SU-DHL-6 (cell line): ENCODE measurements at regions not wholly inside any gene's neighbourhood (a gene's known extent, or its start where the extent isn't known, plus 50 kb on each side); places are given as distances from the start of the nearest gene placed in this dataset.

Experiments
- H2AFZ ChIP-seq: fragments of 200-600 bp; sonication (generic); 2 replicates; pipeline ENCODE4 v1.6.1; 2014; ENCODE audit warnings: low read depth, mild to moderate bottlenecking, moderate library complexity, mixed read lengths, antibody characterized with exemption, low read length; ENCODE audit not compliant: severe bottlenecking
- H3F3A ChIP-seq: fragments of 200-600 bp; shearing (Covaris generic); 2 replicates; pipeline ENCODE4 v1.6.0; 2016; ENCODE audit warnings: antibody characterized with exemption, mild to moderate bottlenecking; ENCODE audit not compliant: insufficient read depth
- H3K27ac ChIP-seq: fragments of 200-600 bp; sonication (generic); 2 replicates; pipeline ENCODE4 v1.5.1; 2016; ENCODE audit warnings: low read depth, mild to moderate bottlenecking, low read length, moderate library complexity, mixed read lengths
- H3K27me3 ChIP-seq: fragments of 200-600 bp; sonication (generic), shearing (Covaris generic); 2 replicates; pipeline ENCODE4 v1.6.0; 2014; ENCODE audit warnings: mild to moderate bottlenecking, low read length
- H3K36me3 ChIP-seq: fragments of 200-600 bp; sonication (generic); 2 replicates; pipeline ENCODE4 v1.6.1; 2014; ENCODE audit warnings: mild to moderate bottlenecking, low read length, mixed read lengths
- H3K4me2 ChIP-seq: fragments of 300-600, 200-600 bp; shearing (Covaris generic), sonication (generic); 2 replicates; pipeline ENCODE4 v1.6.0; 2014; ENCODE audit warnings: low read length, low read depth, mild to moderate bottlenecking; ENCODE audit not compliant: poor library complexity, severe bottlenecking
- H3K4me3 ChIP-seq: fragments of 200-600 bp; sonication (generic); 2 replicates; pipeline ENCODE4 v1.5.1; 2014; ENCODE audit warnings: antibody characterized with exemption, low read length, mild to moderate bottlenecking, mixed read lengths; ENCODE audit not compliant: insufficient read depth, poor library complexity, severe bottlenecking
- H3K79me2 ChIP-seq: fragments of 200-600 bp; sonication (generic); 2 replicates; pipeline ENCODE4 v1.6.1; 2014; ENCODE audit warnings: mild to moderate bottlenecking, low read length, moderate library complexity; ENCODE audit not compliant: insufficient read depth
- H3K9ac ChIP-seq: fragments of 200-600 bp; sonication (generic); 2 replicates; pipeline ENCODE4 v1.7.0; 2014; ENCODE audit warnings: mild to moderate bottlenecking, low read length
- H3K9me2 ChIP-seq: fragments of 200-600 bp; sonication (generic); replicated peaks from 2 replicates; pipeline ENCODE4 v1.6.1; 2014; ENCODE audit warnings: low read length; ENCODE audit not compliant: insufficient read depth
- H3K9me3 ChIP-seq: fragments of 200-600 bp; sonication (generic); 2 replicates; pipeline ENCODE4 v1.6.1; 2014; ENCODE audit warnings: low read length, mixed read lengths; ENCODE audit not compliant: insufficient read depth
- H4K20me1 ChIP-seq: fragments of 200-600 bp; sonication (generic); 2 replicates; pipeline ENCODE4 v1.6.1; 2014; ENCODE audit warnings: low read depth, mild to moderate bottlenecking, antibody characterized with exemption, low read length, moderate library complexity, mixed read lengths
- CTCF ChIP-seq: fragments of 200-600 bp; sonication (generic); IDR thresholded peaks from one replicate; pipeline ENCODE4 v1.5.1; 2017; ENCODE audit warnings: antibody characterized with exemption, mild to moderate bottlenecking, low read length, moderate library complexity; ENCODE audit not compliant: insufficient read depth, poor library complexity, severe bottlenecking
- EZH2phosphoT487 ChIP-seq: fragments of 200-600 bp; sonication (generic), shearing (Covaris generic); conservative IDR thresholded peaks from 2 replicates; pipeline ENCODE4 v1.6.1; 2018; ENCODE audit warnings: mild to moderate bottlenecking, antibody characterized with exemption, low read length, moderate library complexity, mixed read lengths

DNA sequence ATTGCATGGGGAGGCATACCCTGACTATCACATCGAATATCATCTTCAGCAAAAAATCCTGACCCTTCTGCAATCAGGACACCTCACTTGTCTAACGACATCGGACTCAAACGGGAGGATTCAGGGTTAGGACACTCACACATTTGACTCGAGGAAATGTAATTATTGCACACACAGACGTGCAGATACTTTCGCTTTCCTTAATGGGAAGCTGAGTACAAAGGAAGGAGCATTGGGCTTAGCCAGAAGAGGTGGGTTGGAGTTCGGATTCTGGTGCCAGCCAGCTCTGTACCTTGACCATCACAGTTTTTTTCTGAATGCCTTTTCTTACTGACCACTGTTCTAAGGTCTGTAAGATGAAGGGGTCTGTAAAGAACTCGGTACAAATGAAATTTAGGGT is 260.4 kb downstream of the GALC start:
- Histone ChIP-seq H3K9me3 (no peaks in the 10 kb centered on the region), H3K27ac (no peak overlapping the region), H3K27me3 (no peaks in the 10 kb centered on the region), H4K20me1 (no peaks in the 10 kb centered on the region), H3K4me2 (no peak overlapping the region), H3K9ac (no peak overlapping the region), H3K4me3 (no peak overlapping the region), H3F3A (no peaks in the 10 kb centered on the region), H2AFZ (no peak overlapping the region), H3K79me2 (no peaks in the 10 kb centered on the region), H3K9me2 (no peaks in the 10 kb centered on the region), H3K36me3 (no peaks in the 10 kb centered on the region)
- TF ChIP-seq CTCF = no peak
- no peak for TF ChIP-seq EZH2phosphoT487

- Histone ChIP-seq H3K9me3 (no peaks in the 10 kb centered on the region), H3K4me3 (no peak overlapping the region), H4K20me1 (no peaks in the 10 kb centered on the region), H2AFZ (no peak overlapping the region), H3K4me2 (no peak overlapping the region), H3F3A (no peaks in the 10 kb centered on the region), H3K27me3 (no peaks in the 10 kb centered on the region), H3K79me2 (no peaks in the 10 kb centered on the region), H3K36me3 (no peaks in the 10 kb centered on the region), H3K9ac (no peak overlapping the region), H3K27ac (no peak overlapping the region), H3K9me2 (no peaks in the 10 kb centered on the region)
- TF ChIP-seq CTCF (no peak), EZH2phosphoT487 (no peak)
Measured at GRCh38 chr14:87725318-87725717, 267.7 kb downstream of the GALC start.

- Histone ChIP-seq H3F3A (no peaks in the 10 kb centered on the region), H3K27ac (no peak overlapping the region), H3K79me2 (no peaks in the 10 kb centered on the region), H3K4me3 (no peak overlapping the region), H3K9ac (no peak overlapping the region), H3K4me2 (no peak overlapping the region), H3K9me3 (no peaks in the 10 kb centered on the region), H2AFZ (no peak overlapping the region), H3K27me3 (no peaks in the 10 kb centered on the region), H4K20me1 (no peaks in the 10 kb centered on the region), H3K9me2 (no peaks in the 10 kb centered on the region), H3K36me3 (no peaks in the 10 kb centered on the region)
- TF ChIP-seq EZH2phosphoT487 (no peak), CTCF (no peak)
Measured at GRCh38 chr14:87712396-87713090, 280.4 kb downstream of the GALC start.
